ENCODE measurements at regions not wholly inside any gene's neighbourhood (a gene's known extent, or its start where the extent isn't known, plus 50 kb on each side); places are given as distances from the start of the nearest gene placed in this dataset.

GRCh38 chr5:52427615-52428014, 360.1 kb upstream of the ITGA1 start:
- no peak for TF ChIP-seq EZH2 (IDR thresholded peaks at IDR 0.05)
- no peak for TF ChIP-seq FOXP2 (optimal IDR thresholded peaks at IDR 0.05; ENCODE audit: control extremely low read depth, extremely low read length, insufficient read depth)

Data from SK-N-MC (cell line).